GM12878 (cell line): ENCODE measurements at regions not wholly inside any gene's neighbourhood (a gene's known extent, or its start where the extent isn't known, plus 50 kb on each side); places are given as distances from the start of the nearest gene placed in this dataset.

Experiments used
- ATAC-seq: fragments of 200-7000 bp; cut with Tn5 transposase; 3 replicates; pipeline ENCODE4 v1.9.1; 2020; ENCODE audit warnings: mild to moderate bottlenecking, moderate library complexity
- BruUV-seq: library from RNA; stranded (reverse); fragments of 400-500 nt; replicated peaks from 2 replicates; lab custom pipeline; 2021; lab: Mats Ljungman, UMichigan
- CTCF ChIA-PET: fragments of 300-600 bp; sonication (Branson Sonifier 250); formaldehyde crosslinking; extraction: SDS; loops from one replicate; lab custom pipeline; 2021; ENCODE audit warnings: inconsistent platforms; lab: Yijun Ruan, JAX
- POLR2A ChIA-PET: fragments of 350-600 bp; formaldehyde crosslinking; extraction: SDS; loops from one replicate; lab custom pipeline; 2021; ENCODE audit warnings: inconsistent platforms; lab: Charles Lee
- RAD21 ChIA-PET: fragments of 300-600 bp; sonication (Branson Sonifier 250); formaldehyde crosslinking; loops from one replicate; lab custom pipeline; 2023; ENCODE audit warnings: antibody characterized with exemption; ENCODE audit not compliant: unreplicated experiment; lab: Charles Lee
- SMC1A ChIA-PET: fragments of 300-600 bp; sonication (Branson Sonifier 250); formaldehyde crosslinking; loops from one replicate; lab custom pipeline; 2023; ENCODE audit not compliant: unreplicated experiment, uncharacterized antibody; lab: Charles Lee
- DNase-seq: peaks from one replicate; pipeline ENCODE4 v3.0.0-alpha.2; 2011; ENCODE audit warnings: low read depth, low spot score
- FAIRE-seq: peaks from 3 replicates; lab custom pipeline; 2011; peaks lifted over from hg19 to GRCh38; lab: Jason Lieb, UNC
- H2AFZ ChIP-seq: 2 replicates; pipeline ENCODE4 v1.6.0; 2011; ENCODE audit warnings: low read depth, low read length, control low read depth; ENCODE audit not compliant: control insufficient read depth
- H3K27ac ChIP-seq: 2 replicates; pipeline ENCODE4 v1.5.1; 2011; ENCODE audit warnings: control low read depth; ENCODE audit not compliant: control insufficient read depth, insufficient read depth
- H3K27me3 ChIP-seq, 2 experiments: replicated peaks in 1 of 2; 2 replicates each; pipeline versions ENCODE4 v1.6.0 to v1.6.1; 2011; ENCODE audit warnings: low read length in 1 of 2; ENCODE audit not compliant: control insufficient read depth in 2 of 2, insufficient read depth in 2 of 2
- H3K36me3 ChIP-seq, 2 experiments: 2 replicates each; pipeline ENCODE4 v1.5.1; 2011; ENCODE audit warnings: low read length in 1 of 2; ENCODE audit not compliant: control insufficient read depth in 2 of 2, insufficient read depth in 2 of 2
- H3K4me1 ChIP-seq: 2 replicates; pipeline ENCODE4 v1.6.1; 2011; ENCODE audit warnings: mild to moderate bottlenecking, low read length, moderate library complexity, mixed read lengths; ENCODE audit not compliant: control insufficient read depth, insufficient read depth
- H3K4me2 ChIP-seq: 2 replicates; pipeline ENCODE4 v1.6.0; 2011; ENCODE audit warnings: control low read depth; ENCODE audit not compliant: control insufficient read depth, insufficient read depth
- H3K4me3 ChIP-seq: fragments of 200-600 bp; sonication (generic); 2 replicates; pipeline ENCODE4 v1.5.1; 2016
- H3K79me2 ChIP-seq: 2 replicates; pipeline ENCODE4 v1.6.0; 2011; ENCODE audit warnings: low read length; ENCODE audit not compliant: control insufficient read depth, insufficient read depth
- H3K9ac ChIP-seq: 2 replicates; pipeline ENCODE4 v1.8.0; 2011; ENCODE audit warnings: low read length, control low read depth, mixed read lengths; ENCODE audit not compliant: control insufficient read depth, insufficient read depth
- H3K9me3 ChIP-seq: replicated peaks from 3 replicates; pipeline ENCODE4 v1.5.1; 2011; ENCODE audit warnings: mild to moderate bottlenecking, low read length; ENCODE audit not compliant: control insufficient read depth, insufficient read depth
- H4K20me1 ChIP-seq: 2 replicates; pipeline ENCODE4 v1.6.0; 2011; ENCODE audit not compliant: control insufficient read depth, insufficient read depth
- CBX5 ChIP-seq: sonication (generic); IDR thresholded peaks from 2 replicates; pipeline ENCODE4 v1.6.1; 2016; ENCODE audit warnings: low read depth, moderate library complexity, mild to moderate bottlenecking, inconsistent platforms
- CUX1 ChIP-seq: IDR thresholded peaks from 2 replicates; pipeline ENCODE4 v1.6.1; 2012; ENCODE audit warnings: improper control_type of control experiment, low read depth, low read length; ENCODE audit not compliant: insufficient replicate concordance
- EGR1 ChIP-seq, 2 experiments: IDR thresholded peaks; 1 replicate in 1 of 2; 2 replicates in 1 of 2; pipeline ENCODE4 v1.6.1; 2011 to 2012; ENCODE audit warnings: low read depth in 2 of 2, low read length in 2 of 2, borderline replicate concordance in 1 of 2, mild to moderate bottlenecking in 1 of 2, moderate library complexity in 1 of 2
- KDM1A ChIP-seq: fragments of 200-600 bp; sonication (generic); IDR thresholded peaks from 2 replicates; pipeline ENCODE4 v1.6.1; 2016; ENCODE audit warnings: borderline replicate concordance
- MTA2 ChIP-seq: fragments of 450-650 bp; IDR thresholded peaks from 2 replicates; pipeline ENCODE4 v1.6.1; 2016; ENCODE audit warnings: low read depth, mild to moderate bottlenecking, moderate library complexity
- NFIC ChIP-seq: IDR thresholded peaks from 2 replicates; pipeline ENCODE4 v1.6.1; 2012; ENCODE audit warnings: low read depth, mild to moderate bottlenecking, inconsistent platforms, low read length, moderate library complexity
- PML ChIP-seq: IDR thresholded peaks from 2 replicates; pipeline ENCODE4 v1.6.1; 2012; ENCODE audit warnings: low read length, inconsistent platforms
- RUNX3 ChIP-seq: IDR thresholded peaks from 2 replicates; pipeline ENCODE4 v1.6.1; 2012; ENCODE audit warnings: low read length, inconsistent platforms
- SKIL ChIP-seq: fragments of 450-650 bp; IDR thresholded peaks from 2 replicates; pipeline ENCODE4 v1.6.1; 2017; ENCODE audit warnings: mild to moderate bottlenecking, low read depth, inconsistent platforms; ENCODE audit not compliant: poor library complexity, severe bottlenecking
- SUPT20H ChIP-seq: IDR thresholded peaks from 2 replicates; pipeline ENCODE4 v1.6.1; 2011; ENCODE audit warnings: low read depth, mild to moderate bottlenecking, low read length, moderate library complexity, borderline replicate concordance; ENCODE audit not compliant: control insufficient read depth
- WRNIP1 ChIP-seq: IDR thresholded peaks from 2 replicates; pipeline ENCODE4 v1.6.1; 2011; ENCODE audit warnings: low read depth, low read length, improper control_type of control experiment, borderline replicate concordance
- WGBS: methylation state at CpG from one replicate; pipeline ENCODE4 v1.1.6; 2016; ENCODE audit warnings: low lambda C conversion rate; ENCODE audit not compliant: insufficient replicate concordance, insufficient coverage; ENCODE audit errors: missing lambda C conversion rate; 5-methylcytosine and 5-hydroxymethylcytosine counted together
- in situ Hi-C: fragments of 300-500 bp; cut with MboI; formaldehyde crosslinking; loops from 9 replicates; pipeline ENCODE4 v1.14.3; 2018; ENCODE audit warnings: mixed read lengths
- intact Hi-C: fragments of 100-400 bp; cut with micrococcal nuclease; formaldehyde crosslinking; loops from one replicate; pipeline ENCODE4 v1.14.2; 2022; ENCODE audit not compliant: unreplicated experiment

- TF ChIP-seq CUX1, result no peak
- no peak for TF ChIP-seq NFIC
- no peak for TF ChIP-seq CBX5
- no peak for TF ChIP-seq PML
- TF ChIP-seq SKIL, result no peak
Measured at GRCh38 chr19:29429021-29429420, 96.8 kb upstream of the VSTM2B start (continued).

GRCh38 chr19:29429581-29429980 is 96.2 kb upstream of the VSTM2B start:
- H3K36me3 ChIP-seq, result no peaks in the 10 kb centered on the region
- ChIA-PET RAD21 (no interaction called here), CTCF (no interaction called here), SMC1A (interaction anchor here (0.5 kb wide), 1 partner anchor 45 kb away, joined by 3 read pairs; no protein-coding TSS in a partner anchor), POLR2A (no interaction called here)
- H3K4me2 ChIP-seq, result no peak overlapping the region
- H3K27me3 ChIP-seq, result no peaks in the 10 kb centered on the region
- no peak overlapping the region for H3K4me3 ChIP-seq
- no peaks in the 10 kb centered on the region for H4K20me1 ChIP-seq
- no peaks in the 10 kb centered on the region; the same call in 2 of the 3 replicates for H3K9me3 ChIP-seq
- H3K27ac ChIP-seq, result no peak overlapping the region
- in situ Hi-C loops, result no loop called here
- intact Hi-C loops, result no loop called here
- H3K9ac ChIP-seq, result no peak overlapping the region
- ATAC-seq (no peak), DNase-seq (no peak), FAIRE-seq (no peak)
- WGBS, result 43% methylated on average over 15 of the region's 15 CpGs
- H2AFZ ChIP-seq, result no peak overlapping the region
- H3K79me2 ChIP-seq, result no peaks in the 10 kb centered on the region
- BruUV-seq, result no TSS peak
- H3K4me1 ChIP-seq, result no peaks in the 10 kb centered on the region
- TF ChIP-seq RUNX3 (no peak), SUPT20H (no peak), WRNIP1 (no peak), EGR1 (IDR thresholded peaks at IDR 0.05; ENCODE audit: borderline replicate concordance in 1 of 2, low read depth in 2 of 2, low read length in 2 of 2) (no peak), KDM1A (no peak), MTA2 (no peak)
